ENCODE measurements at regions not wholly inside any gene's neighbourhood (a gene's known extent, or its start where the extent isn't known, plus 50 kb on each side); places are given as distances from the start of the nearest gene placed in this dataset.

GRCh38 chr4:116899561-116899960 lies 185.8 kb downstream of the TRAM1L1 start:
- TF ChIP-seq CTCF (IDR thresholded peaks at IDR 0.05): no peak
- TF ChIP-seq POLR2A (IDR thresholded peaks at IDR 0.05; ENCODE audit: low read depth): no peak
- TF ChIP-seq EP300 (IDR thresholded peaks at IDR 0.05): no peak
- no peak for TF ChIP-seq POLR2AphosphoS5 (IDR thresholded peaks at IDR 0.05)

All from esophagus muscularis mucosa (tissue), 4 donors.